HEK293 (cell line): ENCODE measurements at regions not wholly inside any gene's neighbourhood (a gene's known extent, or its start where the extent isn't known, plus 50 kb on each side); places are given as distances from the start of the nearest gene placed in this dataset.

ENCODE experiments used
- CTCF ChIA-PET: fragments of 350-600 bp; formaldehyde crosslinking; extraction: SDS; loops from one replicate; lab custom pipeline; 2021; ENCODE audit warnings: antibody characterized with exemption; lab: Yijun Ruan, JAX
- POLR2A ChIA-PET: fragments of 300-600 bp; formaldehyde crosslinking; extraction: SDS; loops from one replicate; lab custom pipeline; 2020; ENCODE audit warnings: antibody characterized with exemption, inconsistent platforms; lab: Yijun Ruan, JAX
- H3K27ac ChIP-seq: fragments of 200-500 bp; sonication (Bioruptor generic); 2 replicates; pipeline ENCODE4 v1.5.1; 2014; ENCODE audit warnings: low read depth, low read length, control low read depth, inconsistent platforms; ENCODE audit errors: extremely low read depth
- H3K36me3 ChIP-seq, 2 experiments: fragments of 200-500 bp in 1 of 2; sonication (Bioruptor generic) in 1 of 2; 1 replicate in 1 of 2; 2 replicates in 1 of 2; pipeline ENCODE4 v1.5.1; 2014 to 2017; ENCODE audit warnings: inconsistent platforms in 2 of 2, low read length in 2 of 2; ENCODE audit not compliant: control insufficient read depth in 2 of 2, insufficient read depth in 1 of 2
- H3K4me1 ChIP-seq: fragments of 200-500 bp; sonication (Bioruptor generic); 2 replicates; pipeline ENCODE4 v1.5.1; 2014; ENCODE audit warnings: mild to moderate bottlenecking, low read length, inconsistent platforms; ENCODE audit not compliant: control insufficient read depth, insufficient read depth
- H3K4me3 ChIP-seq: 2 replicates; pipeline ENCODE4 v1.5.1; 2011; ENCODE audit warnings: low read depth, mild to moderate bottlenecking, control low read depth, low read length, moderate library complexity
- H3K9me3 ChIP-seq: fragments of 200-500 bp; sonication (Bioruptor generic); 2 replicates; pipeline ENCODE4 v1.5.1; 2014; ENCODE audit warnings: low read depth, low read length, inconsistent platforms; ENCODE audit not compliant: control insufficient read depth, insufficient read depth
- CTCF ChIP-seq: fragments of 450-650 bp; formaldehyde crosslinking; IDR thresholded peaks from 2 replicates; pipeline ENCODE4 v1.5.1; 2016; ENCODE audit warnings: missing biosample characterization, missing genetic modification characterization
- EGR2 ChIP-seq: fragments of 450-650 bp; formaldehyde crosslinking; IDR thresholded peaks from 2 replicates; pipeline ENCODE4 v1.5.1; 2016; ENCODE audit warnings: low read depth, missing biosample characterization, missing genetic modification characterization
- GFI1B ChIP-seq: fragments of 450-650 bp; formaldehyde crosslinking; IDR thresholded peaks from 2 replicates; pipeline ENCODE4 v1.5.1; 2016; ENCODE audit warnings: missing biosample characterization, missing genetic modification characterization
- GLIS1 ChIP-seq: fragments of 450-650 bp; formaldehyde crosslinking; IDR thresholded peaks from 2 replicates; pipeline ENCODE4 v1.5.1; 2016; ENCODE audit warnings: missing biosample characterization, missing genetic modification characterization
- GLIS2 ChIP-seq: fragments of 450-650 bp; formaldehyde crosslinking; IDR thresholded peaks from 2 replicates; pipeline ENCODE4 v1.5.1; 2016; ENCODE audit warnings: missing biosample characterization, missing genetic modification characterization
- IKZF3 ChIP-seq: fragments of 450-650 bp; IDR thresholded peaks from 2 replicates; pipeline ENCODE4 v1.5.0; 2018; ENCODE audit warnings: missing biosample characterization, mild to moderate bottlenecking, missing genetic modification characterization, moderate library complexity
- OSR2 ChIP-seq: fragments of 450-650 bp; formaldehyde crosslinking; IDR thresholded peaks from 2 replicates; pipeline ENCODE4 v1.5.1; 2016; ENCODE audit warnings: missing biosample characterization, missing genetic modification characterization
- SETDB1 ChIP-seq: IDR thresholded peaks from one replicate; pipeline ENCODE4 v1.6.1; 2017; ENCODE audit warnings: mild to moderate bottlenecking, low read length, moderate library complexity, mixed read lengths; ENCODE audit not compliant: insufficient read length
- SP2 ChIP-seq: fragments of 450-650 bp; formaldehyde crosslinking; IDR thresholded peaks from 2 replicates; pipeline ENCODE4 v1.5.1; 2016; ENCODE audit warnings: missing biosample characterization, missing genetic modification characterization
- YY2 ChIP-seq: fragments of 450-650 bp; formaldehyde crosslinking; IDR thresholded peaks from 2 replicates; pipeline ENCODE4 v1.5.1; 2016; ENCODE audit warnings: missing biosample characterization, missing genetic modification characterization
- ZBTB48 ChIP-seq: fragments of 450-650 bp; formaldehyde crosslinking; IDR thresholded peaks from 2 replicates; pipeline ENCODE4 v1.5.1; 2016; ENCODE audit warnings: missing biosample characterization, missing genetic modification characterization
- ZBTB49 ChIP-seq: fragments of 450-650 bp; formaldehyde crosslinking; IDR thresholded peaks from 2 replicates; pipeline ENCODE4 v1.5.1; 2016; ENCODE audit warnings: missing biosample characterization, missing genetic modification characterization, low read depth
- ZNF138 ChIP-seq: fragments of 450-650 bp; formaldehyde crosslinking; IDR thresholded peaks from 2 replicates; pipeline ENCODE4 v1.5.1; 2016; ENCODE audit warnings: missing biosample characterization, missing genetic modification characterization, borderline replicate concordance
- ZNF18 ChIP-seq: fragments of 450-650 bp; formaldehyde crosslinking; IDR thresholded peaks from 2 replicates; pipeline ENCODE4 v1.5.1; 2016; ENCODE audit warnings: missing biosample characterization, missing genetic modification characterization
- ZNF354C ChIP-seq: fragments of 450-650 bp; formaldehyde crosslinking; IDR thresholded peaks from 2 replicates; pipeline ENCODE4 v1.5.1; 2016; ENCODE audit warnings: missing biosample characterization, missing genetic modification characterization, low read depth, borderline replicate concordance
- ZNF362 ChIP-seq: fragments of 450-650 bp; formaldehyde crosslinking; IDR thresholded peaks from 2 replicates; pipeline ENCODE4 v1.5.1; 2016; ENCODE audit warnings: missing biosample characterization, missing genetic modification characterization
- ZNF449 ChIP-seq: fragments of 450-650 bp; formaldehyde crosslinking; IDR thresholded peaks from 2 replicates; pipeline ENCODE4 v1.5.1; 2017; ENCODE audit warnings: missing biosample characterization, mild to moderate bottlenecking, missing genetic modification characterization, moderate library complexity
- ZNF549 ChIP-seq: fragments of 450-650 bp; IDR thresholded peaks from 2 replicates; pipeline ENCODE4 v1.5.1; 2018; ENCODE audit warnings: missing biosample characterization, missing genetic modification characterization, mild to moderate bottlenecking, inconsistent platforms, moderate library complexity
- ZNF639 ChIP-seq: fragments of 450-650 bp; formaldehyde crosslinking; IDR thresholded peaks from 2 replicates; pipeline ENCODE4 v1.5.1; 2016; ENCODE audit warnings: missing biosample characterization, missing genetic modification characterization
- ZNF791 ChIP-seq: fragments of 450-650 bp; formaldehyde crosslinking; IDR thresholded peaks from 2 replicates; pipeline ENCODE4 v1.5.1; 2016; ENCODE audit warnings: missing biosample characterization, missing genetic modification characterization
- ZNF792 ChIP-seq: fragments of 450-650 bp; formaldehyde crosslinking; IDR thresholded peaks from 2 replicates; pipeline ENCODE4 v1.5.1; 2016; ENCODE audit warnings: missing biosample characterization, missing genetic modification characterization
- ZNF830 ChIP-seq: fragments of 450-650 bp; IDR thresholded peaks from 2 replicates; pipeline ENCODE4 v1.5.0; 2018; ENCODE audit warnings: missing biosample characterization, missing genetic modification characterization, low read depth, mild to moderate bottlenecking, moderate library complexity
- ZNF843 ChIP-seq: fragments of 450-650 bp; formaldehyde crosslinking; IDR thresholded peaks from 2 replicates; pipeline ENCODE4 v1.5.1; 2016; ENCODE audit warnings: missing biosample characterization, missing genetic modification characterization

GRCh38 chrX:97728215-97728614 lies 844.5 kb downstream of the RPA4 start:
- Histone ChIP-seq H3K4me1 (no peaks in the 10 kb centered on the region), H3K36me3 (no peaks in the 10 kb centered on the region), H3K4me3 (no peak overlapping the region), H3K9me3 (no peaks in the 10 kb centered on the region; the same call in 1 of the 2 replicates), H3K27ac (no peak overlapping the region)
- no peak for TF ChIP-seq YY2 (tag by site-specific recombination)
- TF ChIP-seq SETDB1: no peak
- no peak for TF ChIP-seq GLIS2 (tag by site-specific recombination)
- no peak for TF ChIP-seq CTCF
- TF ChIP-seq GFI1B (tag by site-specific recombination): no peak
- no peak for TF ChIP-seq ZNF18 (tag by site-specific recombination)
- no peak for TF ChIP-seq ZNF792 (tag by site-specific recombination)
- TF ChIP-seq OSR2 (tag by site-specific recombination): no peak
- no peak for TF ChIP-seq ZNF138 (tag by site-specific recombination)
- TF ChIP-seq ZNF830 (tag by site-specific recombination): no peak
- no peak for TF ChIP-seq ZBTB49 (tag by site-specific recombination)
- TF ChIP-seq ZNF354C (tag by site-specific recombination): no peak
- TF ChIP-seq EGR2 (tag by site-specific recombination): no peak
- TF ChIP-seq ZNF362 (tag by site-specific recombination): no peak
- CTCF ChIA-PET: no interaction called here
- POLR2A ChIA-PET: no interaction called here

- no peak for TF ChIP-seq ZBTB48
- TF ChIP-seq SP2 (tag by site-specific recombination): no peak
- TF ChIP-seq ZNF791 (tag by site-specific recombination): no peak
- TF ChIP-seq ZNF449: no peak
- no peak for TF ChIP-seq ZNF843 (tag by site-specific recombination)
- TF ChIP-seq ZNF639 (tag by site-specific recombination): no peak
- no peak for TF ChIP-seq GLIS1
- TF ChIP-seq IKZF3 (tag by site-specific recombination): no peak
- TF ChIP-seq ZBTB49 (tag by site-specific recombination): no peak
- TF ChIP-seq ZNF549 (tag by site-specific recombination): no peak
- H3K27ac ChIP-seq: no peak overlapping the region
- H3K4me3 ChIP-seq: no peak overlapping the region
- H3K4me1 ChIP-seq: no peaks in the 10 kb centered on the region
- no peaks in the 10 kb centered on the region for H3K36me3 ChIP-seq
- H3K9me3 ChIP-seq: no peaks in the 10 kb centered on the region; the same call in 1 of the 2 replicates
- POLR2A ChIA-PET: no interaction called here
- CTCF ChIA-PET: no interaction called here
Measured at GRCh38 chrX:97740044-97740443, 856.3 kb downstream of the RPA4 start.
